ENCODE measurements at regions not wholly inside any gene's neighbourhood (a gene's known extent, or its start where the extent isn't known, plus 50 kb on each side); places are given as distances from the start of the nearest gene placed in this dataset.

DNA sequence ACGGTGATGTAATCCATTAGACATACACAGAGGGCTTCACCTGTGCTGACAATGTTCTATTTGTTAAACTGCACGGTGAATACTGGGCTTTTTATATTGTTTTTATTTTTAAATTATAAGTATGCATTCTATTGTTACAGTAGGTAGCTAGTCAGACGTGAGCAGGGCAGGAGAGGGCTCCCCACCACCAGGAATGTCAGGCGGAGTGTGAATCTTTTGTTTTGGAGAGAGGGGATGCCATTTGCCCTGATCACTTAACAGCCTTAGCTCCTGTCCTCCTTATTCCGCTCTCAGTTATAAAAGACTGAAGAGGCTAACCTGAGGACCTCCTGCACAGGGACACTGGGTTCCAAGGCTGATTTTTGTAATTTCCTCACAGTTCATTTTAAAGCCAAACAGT, 151.6 kb upstream of the TAPT1 start:
- no peak for DNase-seq (ENCODE audit: low read depth)

DNA sequence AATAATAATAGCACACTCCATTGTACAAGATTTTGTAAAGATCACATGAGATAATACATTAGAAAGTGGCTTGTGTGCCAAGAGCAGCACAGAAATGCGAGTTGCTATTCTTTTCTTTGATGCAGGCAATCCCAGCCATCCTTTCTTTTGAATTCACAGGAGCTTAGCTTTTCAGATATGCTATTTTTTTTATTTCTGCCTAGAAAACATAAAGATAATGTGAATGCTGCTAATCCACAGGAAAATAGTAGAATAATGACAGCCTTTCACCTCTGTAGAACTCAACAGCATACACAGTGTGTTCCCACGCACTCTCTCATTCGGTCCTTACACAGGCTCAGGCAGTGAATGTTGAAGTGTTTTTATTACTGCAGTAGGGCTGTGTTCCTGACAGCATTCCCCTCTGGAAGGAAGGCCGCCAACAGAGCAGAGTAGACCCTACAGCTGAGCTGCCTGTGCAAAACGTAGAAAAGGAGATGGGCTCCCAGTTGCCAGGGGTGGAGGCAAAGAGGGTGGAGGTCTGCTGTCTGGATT, 138.8 kb upstream of the TAPT1 start:
- no peak for DNase-seq (ENCODE audit: low read depth)

DNA sequence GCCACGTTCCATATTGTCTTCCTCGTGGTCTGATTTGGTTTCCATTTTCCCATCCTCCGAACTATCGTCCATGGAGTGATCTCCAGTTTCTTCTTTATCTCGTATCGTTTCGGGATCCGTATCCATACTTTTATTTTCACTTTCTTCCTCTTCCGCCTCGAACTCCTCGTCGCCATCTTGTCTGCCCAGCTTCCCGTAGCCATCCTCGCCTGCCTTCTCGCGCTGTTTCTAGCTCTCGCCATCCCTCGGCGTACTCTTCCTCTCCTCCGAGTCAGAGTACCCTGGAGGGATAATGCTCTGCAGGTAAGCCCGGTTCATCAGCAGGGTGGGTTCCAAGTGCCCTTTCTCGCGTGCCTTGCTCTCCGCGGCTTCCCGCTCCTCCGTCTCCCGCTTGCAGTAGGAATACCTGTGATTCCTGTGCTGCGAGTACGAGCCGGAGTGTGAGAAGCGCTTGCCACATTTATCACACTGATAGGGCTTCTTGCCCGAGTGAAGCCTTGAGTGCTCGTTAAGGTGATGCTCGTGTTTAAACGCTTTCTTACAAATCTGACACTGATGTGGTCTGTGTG, 134.5 kb upstream of the TAPT1 start:
- DNase-seq (ENCODE audit: low read depth) = peak; percentile 33

DNA sequence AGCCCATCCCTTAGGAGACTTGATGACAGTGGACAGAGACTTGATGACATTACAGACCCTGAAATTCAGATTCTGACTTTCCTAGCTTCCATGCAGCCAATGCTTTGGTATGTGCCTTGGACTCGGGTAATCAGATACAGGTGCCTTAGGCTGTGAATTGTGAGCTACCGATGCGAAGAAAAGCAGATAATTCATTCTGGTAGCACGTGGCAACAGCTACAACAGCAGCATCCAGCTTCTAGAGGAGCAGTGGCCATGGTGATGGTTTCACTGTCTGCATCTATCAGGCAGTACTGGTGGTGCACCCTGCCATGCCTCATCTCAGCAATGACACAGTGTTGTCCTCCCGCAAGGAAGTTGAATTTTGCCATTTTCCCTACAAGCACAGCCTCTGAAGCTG, 126.9 kb upstream of the TAPT1 start:
- DNase-seq (ENCODE audit: low read depth) = no peak

DNA sequence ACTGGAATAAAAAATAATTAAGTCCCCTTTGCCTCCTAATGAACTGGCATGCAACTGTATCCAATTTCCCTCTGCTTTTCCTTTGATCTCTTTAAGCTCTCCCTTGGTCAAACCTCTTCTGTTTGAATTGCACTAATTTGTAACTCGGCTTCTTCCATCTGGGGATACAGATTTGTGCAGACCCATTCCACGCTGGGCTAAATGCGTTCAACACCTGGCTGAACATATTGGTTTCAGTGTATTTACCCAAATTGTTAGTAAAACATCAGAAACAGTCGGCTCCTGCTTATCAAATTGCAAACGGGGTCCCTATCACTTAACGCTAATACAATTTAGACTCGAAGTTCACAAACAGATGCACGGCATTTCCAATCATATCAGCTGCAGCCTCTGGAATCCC, 124.9 kb upstream of the TAPT1 start:
- no peak for DNase-seq (ENCODE audit: low read depth)

DNA sequence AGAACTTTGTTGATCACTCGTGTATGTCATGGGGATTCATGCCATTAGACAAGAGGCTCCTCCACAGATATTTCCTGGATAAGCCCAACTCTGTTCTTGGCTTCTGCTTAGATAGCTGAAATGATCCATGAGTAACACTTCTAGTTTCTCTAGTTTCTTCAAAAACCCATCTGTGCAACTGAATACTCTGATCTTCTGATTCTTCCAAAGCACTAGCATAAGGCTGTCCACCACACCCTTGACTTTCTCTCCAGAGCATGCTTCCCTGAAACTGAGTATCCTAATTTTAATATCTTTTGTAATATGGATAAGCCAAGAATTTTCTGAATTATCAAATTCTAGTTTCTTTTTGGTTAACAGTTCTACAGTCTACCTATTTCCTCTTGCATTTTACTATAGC, 118.6 kb upstream of the TAPT1 start:
- DNase-seq (ENCODE audit: low read depth) = no peak

DNA sequence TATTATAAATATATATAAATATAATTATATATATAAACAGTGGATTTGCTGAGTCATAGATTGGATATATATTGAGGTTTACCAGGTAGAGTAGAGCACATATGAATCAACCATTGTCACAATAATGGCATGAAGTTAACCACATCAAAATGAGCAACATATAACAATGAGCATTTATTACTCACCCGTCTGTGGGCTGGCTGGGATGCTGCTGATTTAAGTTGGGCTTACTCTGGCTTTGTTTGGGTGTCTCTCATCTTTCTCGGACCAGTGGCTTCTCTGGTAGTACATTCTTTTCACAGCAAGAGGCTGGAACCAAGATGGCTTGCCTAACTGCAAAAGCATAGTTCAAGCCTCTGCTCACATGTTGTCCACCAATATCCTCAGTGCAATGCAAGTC, 111.7 kb upstream of the TAPT1 start:
- DNase-seq (ENCODE audit: low read depth) = peak; percentile 56

DNA sequence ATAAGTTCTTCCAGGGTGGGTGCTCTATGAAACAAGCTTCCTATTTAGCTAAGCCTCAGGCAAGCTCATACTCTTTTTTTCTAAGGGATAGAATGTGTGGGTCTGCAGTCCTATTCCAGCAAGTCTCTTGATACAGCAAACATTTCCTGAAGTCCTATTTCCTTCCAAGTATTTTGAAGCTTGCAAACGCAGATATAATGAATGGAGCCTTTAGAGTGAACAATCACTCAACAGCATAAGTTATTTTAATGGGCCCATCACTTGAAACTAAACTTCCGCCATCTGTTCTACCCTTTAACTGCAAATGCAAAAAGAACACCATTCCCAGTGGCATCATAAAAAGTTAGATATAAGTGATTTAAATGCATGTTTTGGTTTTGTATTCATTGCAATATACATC, 108.3 kb upstream of the TAPT1 start:
- no peak for DNase-seq (ENCODE audit: low read depth)

DNA sequence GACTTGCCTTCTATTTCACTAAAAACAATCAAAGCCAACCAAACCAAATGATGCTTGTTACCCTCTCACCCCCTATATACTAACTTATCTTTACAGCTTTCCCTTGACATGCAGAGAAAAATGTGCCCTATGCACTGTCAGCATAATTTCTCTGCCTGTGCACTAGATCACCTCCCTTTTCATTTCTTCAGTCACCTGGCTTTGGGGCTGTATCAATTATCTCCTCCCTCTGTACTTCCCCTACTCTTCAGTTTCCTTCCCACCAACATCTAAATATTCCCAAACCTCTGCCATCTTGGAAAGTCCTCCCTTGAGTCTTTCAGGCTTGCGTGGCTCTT, 103.5 kb upstream of the TAPT1 start:
- no peak for DNase-seq (ENCODE audit: low read depth)

DNA sequence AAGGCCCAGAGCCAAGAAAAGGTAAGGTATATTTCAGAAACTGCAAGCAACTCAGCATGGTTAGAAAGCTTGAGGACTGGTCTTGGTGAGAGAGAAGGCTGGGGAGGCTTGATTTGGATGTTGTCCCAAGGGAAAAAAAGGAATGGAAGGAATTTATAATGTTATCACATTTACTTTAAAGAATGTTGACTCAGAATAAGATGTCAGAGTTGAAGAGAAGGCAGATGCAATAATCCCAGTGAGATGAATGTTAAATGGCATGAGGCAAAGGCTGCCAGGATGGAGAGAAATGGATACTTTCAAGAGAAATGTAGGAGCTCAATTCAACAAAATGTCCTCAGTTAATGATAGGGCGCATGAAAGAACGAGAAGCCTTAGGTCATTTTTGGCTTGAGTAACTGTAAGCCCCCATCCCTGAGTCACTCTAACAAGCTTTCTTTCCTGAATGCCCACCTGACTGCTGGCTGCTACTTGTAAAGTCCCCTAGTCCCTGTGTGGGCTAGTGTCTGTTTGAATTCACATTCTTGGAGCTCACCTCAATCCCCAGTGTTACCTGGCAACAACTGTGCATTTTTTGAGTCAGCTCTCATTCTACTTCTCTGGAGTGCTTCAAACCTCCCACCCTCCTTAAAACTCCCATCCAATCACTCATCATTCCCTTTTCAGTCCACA, 103.0 kb upstream of the TAPT1 start:
- DNase-seq (ENCODE audit: low read depth) = no peak

DNA sequence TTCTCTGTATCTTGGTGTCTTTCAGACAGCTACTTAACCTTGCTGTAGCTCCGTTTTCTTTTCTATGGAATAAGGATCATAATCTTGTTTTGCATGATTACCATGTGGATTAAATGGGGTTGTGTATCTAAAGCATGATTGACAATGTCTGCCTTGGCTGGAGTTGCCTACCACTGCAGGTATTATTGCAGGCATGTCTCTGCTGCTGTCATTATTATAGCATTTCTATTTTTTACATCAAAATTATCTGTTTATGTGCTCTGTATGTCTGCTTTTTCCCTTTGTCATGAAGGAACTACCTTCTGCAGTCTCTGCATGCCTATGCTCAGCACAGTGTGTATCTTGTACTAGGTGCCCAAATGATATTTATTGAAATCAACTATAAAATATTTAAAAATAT, 95.9 kb upstream of the TAPT1 start:
- no peak for DNase-seq (ENCODE audit: low read depth)

DNA sequence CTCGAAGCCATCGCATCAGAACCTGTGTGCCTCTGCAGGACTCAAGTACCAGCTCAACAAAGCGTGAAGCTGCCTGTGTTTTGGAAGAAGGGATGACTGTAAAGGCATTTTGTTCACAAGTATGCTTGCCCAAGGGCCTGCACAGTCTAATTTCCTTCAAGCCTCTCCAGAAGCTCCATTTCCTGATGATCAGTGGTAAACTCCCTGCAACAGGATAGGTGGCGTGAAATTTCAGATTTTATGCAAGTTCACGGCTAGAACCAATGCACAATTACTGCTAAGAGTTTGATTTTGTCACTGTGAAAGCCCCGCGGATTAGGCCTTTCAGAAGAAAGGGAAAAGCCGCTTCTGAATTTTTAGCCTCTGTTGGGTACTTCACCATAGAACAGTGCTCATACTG, 89.2 kb upstream of the TAPT1 start:
- DNase-seq (ENCODE audit: low read depth) = no peak

DNA sequence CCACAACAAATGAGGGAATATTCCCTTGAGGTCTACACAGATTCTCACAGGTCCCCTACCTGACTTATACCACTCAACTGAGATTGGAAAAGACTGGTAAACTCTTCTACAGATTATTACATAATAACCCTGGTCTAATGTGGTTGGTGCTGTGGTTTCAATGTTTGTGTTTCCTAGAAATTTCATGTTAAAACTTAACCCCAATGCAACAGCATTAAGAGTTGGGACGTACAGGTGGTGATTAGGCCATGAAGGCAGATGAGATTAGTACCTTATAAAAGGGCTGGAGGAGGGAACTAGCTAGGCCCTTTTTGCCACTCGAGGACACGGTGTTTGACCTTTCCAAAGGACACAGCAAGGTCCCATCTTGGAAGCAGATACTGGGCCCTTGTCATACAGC, 84.3 kb upstream of the TAPT1 start:
- DNase-seq (ENCODE audit: low read depth) = no peak

DNA sequence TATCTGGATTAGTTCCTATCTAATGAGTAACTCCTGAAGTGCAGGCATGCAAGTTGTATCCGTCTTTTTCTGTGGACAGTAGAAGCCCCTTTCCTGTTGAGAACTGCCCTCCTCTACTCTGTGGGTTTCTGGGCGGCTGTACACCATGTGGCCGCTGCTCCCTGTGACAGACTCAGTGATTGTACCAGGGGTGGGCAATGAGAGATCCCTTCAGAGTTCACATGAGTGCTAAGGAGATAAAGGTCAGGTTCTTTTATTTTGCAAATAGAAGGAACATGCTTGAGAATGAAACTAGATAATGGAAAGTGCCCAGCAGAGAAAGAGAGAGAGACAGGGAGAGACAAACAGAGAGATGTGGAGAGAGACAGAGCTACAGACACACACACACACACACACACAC, 76.4 kb upstream of the TAPT1 start:
- DNase-seq (ENCODE audit: low read depth) = no peak

DNA sequence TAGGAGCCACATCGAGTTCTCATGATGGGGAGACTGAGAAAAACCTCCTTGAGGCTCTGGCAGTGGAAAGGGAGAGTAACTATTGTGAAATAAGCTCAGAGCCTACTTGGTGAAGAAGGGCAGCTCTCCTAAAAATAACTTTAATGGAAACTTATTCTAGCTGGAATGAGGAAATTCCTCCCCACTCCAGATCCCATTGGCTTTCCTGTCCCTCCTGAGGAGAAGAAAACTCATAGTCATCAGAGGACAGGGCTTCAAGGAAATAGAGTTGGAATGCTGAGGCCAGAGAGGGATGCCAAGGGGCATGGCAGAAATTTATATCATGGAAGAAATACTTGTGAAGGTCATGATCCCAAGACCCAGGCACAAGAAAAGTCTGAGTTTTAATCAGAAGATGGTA, 70.7 kb upstream of the TAPT1 start:
- DNase-seq (ENCODE audit: low read depth) = no peak

DNA sequence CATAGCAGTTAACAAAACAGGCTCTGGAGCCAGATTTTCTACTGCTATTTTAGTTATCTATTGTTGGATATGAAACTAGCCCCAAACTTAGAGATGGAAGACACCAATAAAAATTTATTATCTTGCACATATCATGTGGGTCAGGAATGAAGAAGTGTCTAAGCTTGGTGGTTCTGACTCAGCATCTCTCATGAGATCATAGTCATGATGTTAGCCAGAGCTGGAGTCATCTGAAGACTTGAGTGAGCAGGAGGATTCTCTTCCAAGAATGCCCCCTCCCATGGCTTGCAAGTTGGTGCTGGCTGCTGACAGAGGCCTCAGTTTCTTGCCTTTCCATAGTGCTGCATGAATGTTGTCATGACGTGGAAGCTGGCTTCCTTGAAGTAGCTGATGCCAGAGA, 68.2 kb upstream of the TAPT1 start:
- DNase-seq (ENCODE audit: low read depth) = no peak

DNA sequence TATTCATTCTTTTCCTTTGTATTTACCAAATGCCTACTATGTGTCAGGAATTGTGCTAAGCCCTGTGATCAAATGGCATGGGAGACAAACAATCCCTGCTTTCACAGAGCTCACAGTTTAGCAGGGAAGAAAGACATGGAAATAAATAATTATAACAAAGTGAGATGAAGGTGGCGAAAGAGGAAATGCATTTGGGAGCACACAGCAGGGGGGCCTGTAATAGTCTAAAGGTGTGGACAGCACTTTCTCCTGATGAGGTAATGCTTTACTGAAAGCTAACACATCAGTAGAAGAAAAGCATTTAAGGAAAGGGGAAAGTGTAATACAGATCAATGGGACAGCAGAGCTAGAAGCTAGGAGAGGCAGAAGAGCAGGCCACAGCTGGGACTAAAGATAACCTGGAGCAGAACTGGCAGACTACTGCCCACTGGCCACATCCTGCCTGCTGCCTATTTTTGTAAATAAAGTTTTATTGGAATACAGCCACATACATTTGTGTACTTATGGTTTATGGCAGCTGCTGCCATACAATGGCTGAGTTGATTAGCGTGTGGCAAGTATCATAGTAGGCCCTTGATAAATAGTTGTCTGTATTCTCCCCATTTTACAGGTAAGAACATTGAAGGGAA, 67.1 kb upstream of the TAPT1 start:
- DNase-seq (ENCODE audit: low read depth) = no peak

DNA sequence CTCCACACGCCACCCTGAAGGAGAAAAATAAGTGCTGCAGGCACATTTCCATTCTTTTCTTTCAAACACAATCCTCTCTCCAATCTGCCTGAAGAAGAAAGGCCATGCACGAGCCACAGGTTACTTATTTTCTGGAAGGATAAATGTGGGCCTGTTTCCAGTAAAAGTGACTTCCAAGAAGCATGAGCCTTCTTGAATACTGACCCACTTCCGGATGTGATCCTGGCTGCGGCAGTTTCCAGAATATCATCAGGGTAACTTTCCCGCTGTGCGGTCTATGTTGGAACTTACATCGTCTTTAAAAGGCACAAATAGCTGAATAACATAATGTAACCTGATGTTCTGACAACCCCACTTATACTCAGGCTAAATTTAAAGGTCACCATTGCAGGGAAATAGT, 66.3 kb upstream of the TAPT1 start:
- no peak for DNase-seq (ENCODE audit: low read depth)

DNA sequence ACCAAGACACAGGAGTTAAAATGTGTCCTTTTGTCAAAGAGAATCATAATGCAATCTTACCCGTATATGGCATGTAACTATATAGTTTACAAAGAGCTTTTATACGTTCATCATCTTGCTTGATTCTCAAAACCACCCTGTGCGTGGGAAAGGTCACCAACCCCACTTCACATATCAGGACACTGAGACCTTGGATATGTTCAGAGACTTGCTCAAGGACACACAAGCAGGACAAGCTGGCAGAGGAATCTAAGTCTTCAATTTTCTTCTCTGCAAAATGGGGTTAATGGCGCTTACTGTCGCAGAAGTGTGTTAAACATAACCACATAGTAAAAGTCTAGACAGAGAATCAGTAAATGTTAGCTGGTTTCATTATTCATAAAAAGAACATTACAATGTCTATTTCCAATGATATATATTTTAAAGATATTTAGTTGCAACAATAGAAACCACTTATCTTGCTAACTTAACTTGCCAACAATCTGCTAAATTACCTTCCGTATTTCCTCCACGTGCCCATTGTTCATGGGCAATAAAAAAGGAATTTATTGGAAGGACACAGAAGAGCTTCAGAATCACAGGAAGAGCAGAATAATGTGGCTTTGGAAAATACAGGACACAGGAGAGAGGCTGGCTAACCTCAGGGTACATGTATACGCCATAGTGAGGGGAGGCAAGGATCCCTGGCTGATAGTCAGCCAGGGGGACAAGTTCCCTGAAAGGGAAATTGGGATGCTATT, 64.6 kb upstream of the TAPT1 start:
- DNase-seq (ENCODE audit: low read depth) = no peak

DNA sequence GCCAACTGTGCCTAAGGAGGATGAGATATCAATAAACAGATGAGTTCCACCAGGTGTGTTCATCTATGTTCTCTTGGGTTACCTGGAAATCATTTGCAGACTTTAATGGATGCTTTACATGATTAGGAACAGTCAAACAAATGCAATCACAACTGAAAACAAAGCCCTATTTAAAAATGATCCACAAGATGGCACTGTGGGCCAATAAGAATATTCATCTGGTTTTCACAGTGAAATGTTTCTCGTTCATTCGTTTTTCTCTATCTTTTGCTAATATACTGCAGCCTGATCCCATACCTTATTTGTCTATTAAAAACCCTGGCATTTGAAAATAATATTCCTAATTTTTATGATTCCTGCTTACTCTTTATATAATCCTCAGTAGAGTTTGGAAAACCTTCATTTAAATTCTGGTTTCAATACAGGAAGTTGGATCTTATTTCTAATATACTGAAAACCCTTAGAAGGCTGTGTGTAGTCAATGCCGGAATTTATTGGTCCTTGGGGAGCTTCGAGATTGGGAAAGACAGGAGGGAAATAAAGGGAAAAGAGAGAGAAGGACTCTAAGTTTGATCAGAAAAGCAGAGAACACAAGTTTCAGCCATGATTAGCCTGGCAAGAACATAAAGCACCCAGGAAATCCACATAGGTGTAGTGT, 63.8 kb upstream of the TAPT1 start:
- DNase-seq (ENCODE audit: low read depth) = peak; percentile 30

DNA sequence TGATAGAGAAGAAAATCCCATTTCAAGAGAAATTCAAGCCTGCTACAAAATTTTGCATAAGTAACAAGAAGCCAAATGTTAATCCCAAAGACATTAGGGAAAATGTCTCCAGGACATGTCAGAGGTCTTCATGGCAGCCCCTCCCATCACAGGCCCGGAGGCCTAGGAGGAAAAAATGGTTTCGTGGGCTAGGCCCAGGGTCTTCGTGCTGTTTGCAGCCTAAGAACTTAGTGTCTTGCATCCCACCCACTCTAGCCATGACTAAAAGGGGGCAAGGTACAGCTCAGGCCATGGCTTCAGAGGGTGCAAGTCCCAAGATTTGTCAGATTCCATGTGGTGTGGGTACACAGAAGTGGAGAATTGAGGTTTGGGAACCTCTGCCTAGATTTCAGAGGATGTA, 57.8 kb upstream of the TAPT1 start:
- DNase-seq (ENCODE audit: low read depth) = no peak

DNA sequence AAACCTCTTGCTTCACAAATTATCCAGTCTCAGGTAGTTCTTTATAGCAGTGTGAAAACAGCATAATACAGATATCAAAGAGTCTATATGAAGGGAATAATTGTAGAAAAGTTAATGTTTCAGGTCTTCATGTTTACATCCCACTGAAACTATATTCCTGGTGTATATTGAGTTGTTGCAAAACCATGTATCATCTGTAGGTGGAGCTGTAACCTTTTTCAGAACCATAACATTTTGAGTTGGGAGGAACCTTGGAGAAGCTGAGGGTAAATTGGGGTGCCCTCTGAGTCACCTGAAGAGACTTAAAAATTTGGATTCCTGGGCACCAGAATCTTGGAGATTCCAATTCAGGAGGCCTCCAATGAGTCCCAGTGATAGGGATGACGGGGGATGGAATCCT, 51.9 kb upstream of the TAPT1 start:
- DNase-seq (ENCODE audit: low read depth) = no peak
